ENCODE measurements at regions not wholly inside any gene's neighbourhood (a gene's known extent, or its start where the extent isn't known, plus 50 kb on each side); places are given as distances from the start of the nearest gene placed in this dataset.

GRCh38 chr14:22039938-22040780 lies 366.5 kb upstream of the OR4E1 start:
- DNase-seq (ENCODE audit: low read depth), result no peak

DNA sequence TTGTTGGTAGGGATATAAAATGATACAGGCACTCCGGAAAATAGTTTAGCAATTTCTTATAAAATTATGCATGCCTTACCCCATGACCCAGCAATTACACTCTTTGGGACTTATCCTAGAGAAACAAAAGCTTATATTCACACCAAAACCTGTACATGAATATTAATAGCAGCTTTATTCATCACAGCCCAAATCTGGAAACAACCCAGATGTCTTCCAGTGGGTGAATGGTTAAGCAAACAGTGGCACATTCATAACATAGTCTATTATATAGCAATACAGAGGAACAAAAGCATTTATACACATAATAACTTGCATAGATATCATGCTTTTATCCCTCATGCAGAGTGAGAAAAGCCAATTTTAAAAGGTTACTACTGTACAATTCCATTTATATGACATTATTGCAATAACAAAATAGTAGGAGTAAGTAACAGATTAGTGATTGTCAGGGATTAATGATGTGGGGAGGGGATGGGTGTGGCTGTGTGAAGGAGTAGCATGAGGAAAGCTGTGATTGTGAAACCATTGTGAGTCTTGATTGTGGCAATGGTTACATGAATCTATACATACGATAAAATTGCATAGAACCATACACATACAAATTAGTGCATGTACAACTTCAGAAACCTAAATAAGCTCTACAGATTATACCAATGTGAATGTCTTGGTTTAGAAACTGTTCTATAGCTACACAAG lies 363.1 kb upstream of the OR4E1 start:
- no peak for DNase-seq (ENCODE audit: low read depth)

DNA sequence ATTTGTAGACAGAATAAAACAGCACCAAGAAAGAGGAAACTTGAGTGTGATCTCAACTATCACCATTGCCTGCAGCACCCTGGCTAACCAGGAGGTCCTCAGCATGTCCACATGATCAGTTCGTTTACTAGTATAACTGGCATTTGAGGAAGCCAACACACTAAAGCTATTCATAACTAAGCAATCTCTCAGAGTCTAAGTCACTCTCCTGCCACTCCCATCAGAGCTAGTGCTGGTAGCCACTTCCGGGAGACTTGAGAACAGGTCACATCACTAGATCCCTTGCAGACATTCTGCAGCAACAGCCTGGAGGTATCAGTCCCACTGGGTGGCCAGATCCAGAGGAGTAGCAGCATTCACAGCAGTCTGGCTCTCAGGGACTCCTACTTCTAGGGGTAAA lies 352.9 kb upstream of the OR4E1 start:
- no peak for DNase-seq (ENCODE audit: low read depth)

DNA sequence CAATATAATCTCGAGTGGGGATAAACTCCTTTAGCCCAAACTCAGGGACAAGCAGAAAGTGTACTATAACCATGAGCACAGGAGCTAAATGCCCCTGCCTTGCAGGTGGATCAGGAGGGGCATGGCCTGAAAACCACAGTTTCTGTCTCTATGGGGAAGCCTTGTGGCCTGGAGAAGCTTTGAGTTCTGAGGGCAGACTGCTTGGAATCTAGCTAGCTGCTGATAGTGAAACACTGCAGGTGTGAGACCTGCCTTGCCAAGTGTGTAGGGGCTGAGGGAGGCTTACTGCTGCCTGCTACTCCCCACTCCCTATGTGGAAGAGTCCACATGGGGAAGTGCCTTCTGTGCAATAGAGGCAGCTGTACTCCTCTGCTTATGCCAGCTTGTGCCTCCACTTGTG lies 352.3 kb upstream of the OR4E1 start:
- no peak for DNase-seq (ENCODE audit: low read depth)

GRCh38 chr14:22024137-22024536 lies 350.5 kb upstream of the OR4E1 start:
- no peak for DNase-seq (ENCODE audit: low read depth)

DNA sequence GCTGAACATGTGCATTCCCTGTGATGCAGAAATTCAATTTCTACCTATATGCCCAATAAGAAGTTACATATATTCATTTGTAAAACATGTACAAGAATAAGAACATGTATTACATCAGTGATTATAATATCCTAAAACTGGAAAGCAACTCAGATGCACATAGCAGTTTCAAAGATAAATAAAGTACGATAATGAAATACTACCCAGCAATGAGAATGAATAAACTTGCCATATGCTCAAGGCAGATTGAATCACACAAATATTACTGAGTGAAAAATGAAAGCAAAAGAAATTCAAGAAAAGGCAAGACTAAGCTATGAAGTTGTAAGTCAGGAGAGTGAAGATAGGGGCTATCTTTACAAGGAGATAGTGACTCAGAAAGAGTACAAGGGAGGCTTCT lies 345.3 kb upstream of the OR4E1 start:
- DNase-seq (ENCODE audit: low read depth), result no peak

DNA sequence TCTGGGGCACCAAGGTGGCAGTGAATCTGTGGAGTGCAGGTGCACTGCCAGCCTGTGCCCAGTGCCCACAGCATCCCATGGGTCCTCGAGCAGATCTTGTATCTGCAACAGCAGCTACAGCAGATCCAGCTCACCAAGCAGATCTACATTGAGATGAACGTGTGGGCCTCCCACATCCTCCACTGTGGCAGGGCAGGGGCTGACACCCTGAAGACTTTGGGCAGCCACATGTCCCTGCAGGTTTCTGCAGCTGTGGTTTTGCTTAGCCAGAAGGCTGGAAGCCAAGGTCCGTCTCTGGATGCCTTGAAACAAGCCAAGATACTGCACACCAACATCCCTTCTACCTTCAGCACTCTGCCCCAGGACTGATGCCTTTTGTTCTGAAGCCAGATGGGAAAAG lies 338.8 kb upstream of the OR4E1 start:
- no peak for DNase-seq (ENCODE audit: low read depth)

GRCh38 chr14:22011253-22011642 lies 337.6 kb upstream of the OR4E1 start:
- DNase-seq (ENCODE audit: low read depth), result no peak

- no peak for DNase-seq (ENCODE audit: low read depth)
Observed at GRCh38 chr14:22010545-22011252, 337.1 kb upstream of the OR4E1 start.

- DNase-seq (ENCODE audit: low read depth), result no peak
Observed at GRCh38 chr14:22008766-22009165, 335.1 kb upstream of the OR4E1 start.

DNA sequence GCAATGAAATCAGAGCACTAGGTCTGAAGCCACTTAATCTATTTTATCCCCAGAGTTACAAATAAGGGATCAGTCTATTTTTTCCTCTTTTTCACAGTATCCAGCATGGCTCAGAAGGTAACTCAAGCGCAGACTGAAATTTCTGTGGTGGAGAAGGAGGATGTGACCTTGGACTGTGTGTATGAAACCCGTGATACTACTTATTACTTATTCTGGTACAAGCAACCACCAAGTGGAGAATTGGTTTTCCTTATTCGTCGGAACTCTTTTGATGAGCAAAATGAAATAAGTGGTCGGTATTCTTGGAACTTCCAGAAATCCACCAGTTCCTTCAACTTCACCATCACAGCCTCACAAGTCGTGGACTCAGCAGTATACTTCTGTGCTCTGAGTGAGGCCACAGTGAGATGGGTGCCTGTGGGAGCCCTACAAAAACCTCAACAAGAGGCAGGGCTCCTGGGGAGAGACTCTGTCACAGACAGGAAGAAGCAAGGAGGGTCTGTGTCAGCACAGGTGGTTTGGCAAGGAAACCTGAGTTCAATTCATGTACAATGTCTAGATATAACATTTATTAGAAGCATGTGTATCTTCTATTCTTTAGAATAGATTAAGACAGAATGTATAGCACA lies 334.3 kb upstream of the OR4E1 start:
- DNase-seq (ENCODE audit: low read depth), result no peak

- no peak for DNase-seq (ENCODE audit: low read depth)
Observed at GRCh38 chr14:22007363-22007762, 333.7 kb upstream of the OR4E1 start.

- no peak for DNase-seq (ENCODE audit: low read depth)
Observed at GRCh38 chr14:22003461-22003860, 329.8 kb upstream of the OR4E1 start.

- DNase-seq (ENCODE audit: low read depth), result no peak
Observed at GRCh38 chr14:22002860-22003284, 329.3 kb upstream of the OR4E1 start.

- DNase-seq (ENCODE audit: low read depth), result no peak
Observed at GRCh38 chr14:21999402-21999801, 325.8 kb upstream of the OR4E1 start.

- DNase-seq (ENCODE audit: low read depth), result no peak
Observed at GRCh38 chr14:21997300-21997699, 323.7 kb upstream of the OR4E1 start.

DNA sequence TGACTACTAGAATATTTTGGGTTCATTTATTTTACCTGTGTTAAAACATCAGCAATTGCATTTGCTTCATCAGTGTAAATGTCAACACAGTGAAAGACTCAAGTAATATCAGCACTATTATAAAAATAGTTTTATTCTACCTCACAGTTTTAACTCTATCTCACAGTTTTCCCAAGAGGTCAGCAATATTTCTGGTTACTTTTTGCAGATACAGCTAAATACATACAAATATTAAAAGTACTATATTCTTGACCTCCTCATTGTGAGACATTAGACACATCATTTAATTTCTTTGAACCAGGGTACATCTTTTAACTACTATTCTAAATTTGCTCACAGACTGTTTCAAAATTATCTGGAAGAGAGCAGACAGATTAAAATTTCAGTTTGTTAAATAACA lies 321.7 kb upstream of the OR4E1 start:
- DNase-seq (ENCODE audit: low read depth), result no peak

GRCh38 chr14:21993837-21994236 lies 320.2 kb upstream of the OR4E1 start:
- no peak for DNase-seq (ENCODE audit: low read depth)

DNA sequence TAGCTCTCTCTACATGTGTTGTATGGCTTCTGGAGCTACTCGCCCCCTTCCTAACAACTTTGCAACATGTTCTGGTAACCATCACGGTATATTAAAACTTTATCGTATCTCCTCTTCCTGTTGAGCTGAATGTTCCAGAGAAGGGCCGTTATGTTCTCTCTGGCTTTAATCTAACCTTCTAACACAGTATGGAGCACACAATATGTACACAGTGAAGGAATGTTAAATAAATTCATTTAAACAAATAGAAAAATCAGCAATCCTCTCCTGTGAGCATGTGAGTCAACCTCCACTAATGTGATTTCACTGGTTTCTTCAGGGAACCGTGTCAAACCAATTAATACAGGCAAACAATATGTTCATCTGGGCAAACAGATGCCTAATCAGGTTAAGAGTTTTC lies 319.5 kb upstream of the OR4E1 start:
- no peak for DNase-seq (ENCODE audit: low read depth)

DNA sequence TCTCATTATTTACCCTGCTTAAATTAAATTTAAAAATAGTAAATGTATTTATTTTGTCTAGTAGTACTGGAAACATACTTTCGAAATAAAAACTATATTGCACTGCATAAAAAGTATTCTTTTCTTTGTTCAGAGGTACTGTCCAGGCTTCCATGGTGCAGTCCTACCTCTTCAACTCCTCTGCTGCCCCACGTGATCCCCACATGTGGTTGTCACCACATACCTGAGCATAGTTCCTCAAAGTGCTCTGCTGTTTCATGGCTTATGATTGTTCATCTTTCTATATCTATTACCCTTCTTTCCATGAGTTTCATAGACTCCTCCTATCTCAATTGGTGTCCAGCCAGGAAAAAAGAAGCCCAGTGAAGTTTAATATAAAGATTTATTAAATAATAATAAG lies 317.5 kb upstream of the OR4E1 start:
- DNase-seq (ENCODE audit: low read depth), result no peak

GRCh38 chr14:21990116-21990515 lies 316.5 kb upstream of the OR4E1 start:
- no peak for DNase-seq (ENCODE audit: low read depth)

DNA sequence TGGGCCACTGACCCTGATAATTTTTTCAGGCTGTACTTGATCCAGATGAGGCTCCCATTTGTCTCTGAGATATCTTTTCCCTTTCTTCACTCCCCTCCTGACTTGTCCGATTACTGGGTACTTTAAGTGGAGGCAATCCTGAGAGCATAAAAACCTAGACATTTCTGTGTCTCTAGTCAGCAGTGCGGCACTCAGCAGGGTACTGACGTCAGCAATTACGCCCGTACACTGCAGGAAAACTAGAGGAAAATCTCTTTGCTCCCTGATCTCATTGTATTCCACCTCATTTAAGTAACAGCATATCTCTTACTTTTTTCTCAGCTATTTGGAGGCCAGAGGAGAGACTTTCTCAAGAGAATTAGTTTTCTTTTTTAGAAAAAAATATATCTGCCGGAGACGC lies 315.5 kb upstream of the OR4E1 start:
- no peak for DNase-seq (ENCODE audit: low read depth)

DNA sequence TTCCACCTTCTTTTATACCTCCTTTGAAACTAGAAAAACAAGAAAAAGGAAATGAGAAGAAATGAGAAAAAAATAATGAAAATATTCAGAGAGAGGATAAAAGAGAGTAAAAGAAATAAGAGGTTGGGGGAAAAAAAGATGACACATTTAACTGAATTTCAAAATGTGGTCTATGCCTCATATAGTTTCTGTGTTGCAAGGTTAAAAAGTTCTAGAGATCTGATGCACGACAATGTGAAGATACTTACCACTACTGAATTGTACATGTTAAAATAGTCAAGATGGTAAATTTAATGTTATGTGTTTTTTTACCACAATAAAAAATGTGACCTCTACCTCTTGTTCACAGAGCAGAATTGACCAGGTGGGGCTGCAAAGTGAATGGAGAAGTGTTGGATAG lies 314.8 kb upstream of the OR4E1 start:
- no peak for DNase-seq (ENCODE audit: low read depth)

All from GM04503 (cell line).